ENCODE measurements at regions not wholly inside any gene's neighbourhood (a gene's known extent, or its start where the extent isn't known, plus 50 kb on each side); places are given as distances from the start of the nearest gene placed in this dataset.

DNA sequence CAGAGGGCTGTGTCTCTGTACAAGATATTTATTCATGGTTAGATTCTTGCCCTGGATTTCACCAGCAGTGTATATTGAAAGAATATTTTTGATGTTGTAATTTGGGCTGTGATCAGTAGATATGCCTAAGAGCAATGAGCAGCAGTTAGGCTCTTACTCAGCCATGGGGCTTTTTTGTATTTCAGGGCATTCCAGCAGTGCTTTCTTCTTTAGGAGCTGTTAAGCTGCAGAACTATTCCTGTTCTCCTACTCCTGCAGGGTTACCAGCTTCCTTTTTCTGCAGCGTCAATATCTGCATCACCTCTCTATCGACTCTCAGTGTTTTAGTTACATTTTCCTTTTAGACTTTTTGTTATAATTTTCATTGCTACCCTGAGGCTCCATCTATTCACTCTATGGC is 206.2 kb downstream of the SLCO4C1 start:
- FAIRE-seq = no peak
- no peak overlapping the region for H3K4ac ChIP-seq (replicated peaks; ENCODE audit: insufficient read length, low read depth, low read length)
- no peak overlapping the region for H2BK5ac ChIP-seq (ENCODE audit: low read depth, low read length)
- H2AK5ac ChIP-seq (ENCODE audit: low read depth, low read length) = no peak overlapping the region
- no peak overlapping the region for H2BK20ac ChIP-seq (ENCODE audit: low read length)
- H2BK120ac ChIP-seq (replicated peaks; ENCODE audit: low read depth, low read length) = no peak overlapping the region
- no peak overlapping the region for H4K5ac ChIP-seq (ENCODE audit: insufficient read length, low read depth, low read length)
- H3K18ac ChIP-seq (ENCODE audit: extremely low read depth, low read length) = no peak overlapping the region
- no peaks in the 10 kb centered on the region for H3K27me3 ChIP-seq (replicated peaks in 1 of 4; ENCODE audit: control insufficient read depth in 3 of 4, extremely low read depth in 1 of 4, insufficient read depth in 3 of 4, low read length in 3 of 4)
- no peak overlapping the region for H3K14ac ChIP-seq (ENCODE audit: insufficient read length)
- no peak overlapping the region for H3K9ac ChIP-seq (replicated peaks in 1 of 4; ENCODE audit: extremely low read depth in 1 of 4, low read depth in 3 of 4, low read length in 3 of 4)
- no peak overlapping the region for H3K27ac ChIP-seq (ENCODE audit: low read depth, low read length)
- H3K23me2 ChIP-seq (ENCODE audit: low read depth, low read length) = no peaks in the 10 kb centered on the region
- 88% methylated on average over 2 of the region's 2 CpGs; no CpG with 5 or more reads in 1 of the 2 experiments for WGBS, 2 experiments (ENCODE audit: extremely low coverage in 1 of 2, insufficient coverage in 1 of 2, insufficient read length in 1 of 2, insufficient replicate concordance in 2 of 2, low coverage in 1 of 2, low lambda C conversion rate in 2 of 2, missing lambda C conversion rate in 1 of 2)
- H4K20me1 ChIP-seq (replicated peaks in 1 of 2; ENCODE audit: control insufficient read depth in 1 of 2, insufficient read depth in 2 of 2, low read length in 2 of 2) = no peaks in the 10 kb centered on the region
- no peak overlapping the region for H2AFZ ChIP-seq (ENCODE audit: low read length)
- H3K9me3 ChIP-seq (ENCODE audit: insufficient read depth in 2 of 2, low read depth in 1 of 2, low read length in 1 of 2) = peaks cover 0 to 3% of the 10 kb centered on the region in 2 experiments; a peak in 1 of 4 replicates
- no peak overlapping the region for H4K91ac ChIP-seq (replicated peaks; ENCODE audit: insufficient read length, low read length)
- no peaks in the 10 kb centered on the region for H3K79me2 ChIP-seq (ENCODE audit: control insufficient read depth in 1 of 2, insufficient read depth in 2 of 2, low read length in 2 of 2)
- ChIA-PET CTCF (ENCODE audit: partially characterized antibody) (interaction anchor here (0.7 to 2.9 kb wide), 9 partner anchors 11 to 626 kb away, joined by 3 to 31 read pairs (median 4); no protein-coding TSS in a partner anchor), POLR2A (ENCODE audit: partially characterized antibody) (no interaction called here)
- no peaks in the 10 kb centered on the region for H3K36me3 ChIP-seq (ENCODE audit: control insufficient read depth in 2 of 4, insufficient read depth in 4 of 4, low read length in 3 of 4)
- H3K56ac ChIP-seq (replicated peaks; ENCODE audit: insufficient read length, low read depth, low read length) = no peak overlapping the region
- H3K4me1 ChIP-seq (replicated peaks in 1 of 4; ENCODE audit: control insufficient read depth in 3 of 4, insufficient read depth in 4 of 4, low read length in 3 of 4) = peaks cover 0 to 4% (median 1%) of the 10 kb centered on the region in 4 experiments; a peak in 2 of 7 replicates
- no peak overlapping the region for H2BK15ac ChIP-seq (ENCODE audit: low read length)
- no peak overlapping the region for H4K8ac ChIP-seq (ENCODE audit: extremely low read depth, insufficient read depth, low read length)
- H2BK12ac ChIP-seq (ENCODE audit: low read depth, low read length) = no peak overlapping the region
- H3K4me3 ChIP-seq (ENCODE audit: extremely low read depth in 1 of 4, insufficient read depth in 2 of 4, low read depth in 3 of 4, low read length in 4 of 4) = no peak overlapping the region
- no peaks in the 10 kb centered on the region for H3K79me1 ChIP-seq (ENCODE audit: low read depth, low read length)
- H3K23ac ChIP-seq (ENCODE audit: insufficient read length) = no peak overlapping the region
- no peak overlapping the region for H3K4me2 ChIP-seq (ENCODE audit: insufficient read depth in 1 of 2, low read depth in 2 of 2, low read length in 2 of 2)
- no peak for DNase-seq (ENCODE audit: low read depth in 1 of 2, low spot score in 2 of 2)
- TF ChIP-seq CBX8 (IDR thresholded peaks at IDR 0.05; ENCODE audit: borderline replicate concordance, low read depth, low read length) = no peak
- no peak for TF ChIP-seq RAD21 (IDR thresholded peaks at IDR 0.05 in 1 of 2, conservative IDR thresholded peaks at IDR 0.05 in 1 of 2; ENCODE audit: low read depth in 2 of 2, low read length in 2 of 2)
- TF ChIP-seq CTCF (IDR thresholded peaks at IDR 0.05; ENCODE audit: control extremely low read depth in 1 of 3, insufficient read depth in 1 of 3, low read depth in 1 of 3, low read length in 3 of 3) = no peak
- TF ChIP-seq CREB1 (IDR thresholded peaks at IDR 0.05) = no peak
- no peak for TF ChIP-seq YY1 (IDR thresholded peaks at IDR 0.05; ENCODE audit: low read depth, low read length)
- TF ChIP-seq SP4 (IDR thresholded peaks at IDR 0.05; ENCODE audit: low read length) = no peak
- TF ChIP-seq KDM1A (IDR thresholded peaks at IDR 0.05; ENCODE audit: borderline replicate concordance, low read length) = no peak
- TF ChIP-seq BACH1 (IDR thresholded peaks at IDR 0.05; ENCODE audit: low read length) = no peak
- no peak for TF ChIP-seq EP300 (IDR thresholded peaks at IDR 0.05; ENCODE audit: borderline replicate concordance in 1 of 2, low read depth in 2 of 2, low read length in 2 of 2)
- no peak for TF ChIP-seq TBP (IDR thresholded peaks at IDR 0.05; ENCODE audit: low read depth, low read length)

Data from H1 (cell line).